Lung (tissue), 11 donors: ENCODE measurements at regions not wholly inside any gene's neighbourhood (a gene's known extent, or its start where the extent isn't known, plus 50 kb on each side); places are given as distances from the start of the nearest gene placed in this dataset.

Experiments used
- ATAC-seq: fragments of 200-7000 bp; cut with Tn5 transposase; one replicate; pipeline ENCODE4 v1.9.1; 2020; ENCODE audit warnings: moderate number of reproducible peaks; ENCODE audit not compliant: insufficient read depth, low FRiP score
- DNase-seq, 3 donors: peaks; one replicate each; pipeline ENCODE4 v3.0.0-alpha.2; 2013 to 2017
- H3K27ac ChIP-seq, 2 donors: one replicate each; pipeline ENCODE4 v1.5.1; 2013; ENCODE audit warnings: mild to moderate bottlenecking in 2 of 2, moderate library complexity in 2 of 2, control low read depth in 1 of 2, inconsistent platforms in 1 of 2, low read depth in 1 of 2, low read length in 1 of 2
- H3K27me3 ChIP-seq, 3 donors: one replicate each; pipeline ENCODE4 v1.5.1; 2013; ENCODE audit warnings: low read length in 2 of 3; ENCODE audit not compliant: control insufficient read depth in 3 of 3, insufficient read depth in 3 of 3
- H3K36me3 ChIP-seq, 4 donors: one replicate each; pipeline ENCODE4 v1.5.1; 2013; ENCODE audit warnings: low read length in 4 of 4, mild to moderate bottlenecking in 1 of 4, moderate library complexity in 1 of 4; ENCODE audit not compliant: control insufficient read depth in 4 of 4, insufficient read depth in 4 of 4
- H3K4me1 ChIP-seq, 5 donors: one replicate each; pipeline ENCODE4 v1.5.1; 2013; ENCODE audit warnings: low read length in 5 of 5, mild to moderate bottlenecking in 2 of 5, moderate library complexity in 1 of 5; ENCODE audit not compliant: control insufficient read depth in 5 of 5, insufficient read depth in 5 of 5
- H3K4me3 ChIP-seq: one replicate; pipeline ENCODE4 v1.5.1; 2013; ENCODE audit warnings: mild to moderate bottlenecking, control low read depth, moderate library complexity
- H3K9ac ChIP-seq, 2 donors: one replicate each; pipeline ENCODE4 v1.5.1; 2013; ENCODE audit warnings: low read length in 2 of 2, control low read depth in 1 of 2; ENCODE audit not compliant: insufficient read depth in 1 of 2
- H3K9me3 ChIP-seq, 4 donors: one replicate each; pipeline ENCODE4 v1.5.1; 2013; ENCODE audit warnings: low read length in 3 of 4, mild to moderate bottlenecking in 1 of 4, moderate library complexity in 1 of 4; ENCODE audit not compliant: control insufficient read depth in 4 of 4, insufficient read depth in 3 of 4
- WGBS, 2 donors: extraction: QIAGEN DNeasy Blood & Tissue Kit; methylation state at CpG; one replicate each; pipeline ENCODE4 v1.1.7; 2013; 5-methylcytosine and 5-hydroxymethylcytosine counted together
- TF ChIP-seq, protein P1 (sequence below): IDR thresholded peaks from 2 replicates; pipeline ENCODE4 v1.5.1; 2012; ENCODE audit warnings: mild to moderate bottlenecking; ENCODE audit errors: control extremely low read depth, extremely low read depth
- donor health status: control.
- donor health status: control.
- donor health status: Bipolar disorder and iron deficiency.
- donor health status: healthy.
- donor health status: DM: yes; HTN: yes; CAD: no.

GRCh38 chr13:34863360-34864135 is 78.5 kb upstream of the NBEA start:
- Histone ChIP-seq H3K4me1 (no peaks in the 10 kb centered on the region), H3K9ac (no peak overlapping the region), H3K27me3 (no peaks in the 10 kb centered on the region), H3K9me3 (no peaks in the 10 kb centered on the region), H3K36me3 (no peaks in the 10 kb centered on the region), H3K4me3 (no peak overlapping the region), H3K27ac (no peak overlapping the region)
- ATAC-seq (no peak), DNase-seq (no peak)
- WGBS, 2 donors: 73 to 78% methylated on average over 4 of the region's 4 CpGs
- TF ChIP-seq, protein P1, sequence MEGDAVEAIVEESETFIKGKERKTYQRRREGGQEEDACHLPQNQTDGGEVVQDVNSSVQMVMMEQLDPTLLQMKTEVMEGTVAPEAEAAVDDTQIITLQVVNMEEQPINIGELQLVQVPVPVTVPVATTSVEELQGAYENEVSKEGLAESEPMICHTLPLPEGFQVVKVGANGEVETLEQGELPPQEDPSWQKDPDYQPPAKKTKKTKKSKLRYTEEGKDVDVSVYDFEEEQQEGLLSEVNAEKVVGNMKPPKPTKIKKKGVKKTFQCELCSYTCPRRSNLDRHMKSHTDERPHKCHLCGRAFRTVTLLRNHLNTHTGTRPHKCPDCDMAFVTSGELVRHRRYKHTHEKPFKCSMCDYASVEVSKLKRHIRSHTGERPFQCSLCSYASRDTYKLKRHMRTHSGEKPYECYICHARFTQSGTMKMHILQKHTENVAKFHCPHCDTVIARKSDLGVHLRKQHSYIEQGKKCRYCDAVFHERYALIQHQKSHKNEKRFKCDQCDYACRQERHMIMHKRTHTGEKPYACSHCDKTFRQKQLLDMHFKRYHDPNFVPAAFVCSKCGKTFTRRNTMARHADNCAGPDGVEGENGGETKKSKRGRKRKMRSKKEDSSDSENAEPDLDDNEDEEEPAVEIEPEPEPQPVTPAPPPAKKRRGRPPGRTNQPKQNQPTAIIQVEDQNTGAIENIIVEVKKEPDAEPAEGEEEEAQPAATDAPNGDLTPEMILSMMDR: no peak

DNA sequence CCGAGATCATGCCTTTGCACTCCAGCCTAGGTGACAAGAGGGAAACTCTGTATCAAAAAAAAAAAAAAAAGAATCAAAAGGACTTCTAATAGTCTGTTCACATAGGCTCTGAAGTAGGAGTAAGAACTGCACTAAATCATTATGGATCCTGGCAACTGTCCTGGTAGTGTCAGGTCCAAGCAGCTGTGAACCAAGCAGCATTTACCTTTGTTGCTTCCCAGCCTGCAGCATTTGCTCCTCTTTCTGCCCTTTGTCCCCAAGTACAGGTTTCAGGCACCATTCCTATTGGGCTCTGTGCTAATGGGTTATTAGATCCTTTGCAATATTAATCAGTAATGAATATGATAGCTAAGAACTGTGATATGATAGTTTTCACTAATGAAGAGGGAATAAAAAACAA is 77.4 kb upstream of the NBEA start:
- no peak overlapping the region for H3K4me3 ChIP-seq
- H3K4me1 ChIP-seq: no peaks in the 10 kb centered on the region
- no peaks in the 10 kb centered on the region for H3K27me3 ChIP-seq
- no peaks in the 10 kb centered on the region for H3K9me3 ChIP-seq
- DNase-seq (no peak), ATAC-seq (no peak)
- no peaks in the 10 kb centered on the region for H3K36me3 ChIP-seq
- H3K9ac ChIP-seq: no peak overlapping the region
- TF ChIP-seq, protein P1: no peak
- 71 to 80% methylated on average over 1 of the region's 1 CpG for WGBS, 2 donors
- no peak overlapping the region for H3K27ac ChIP-seq

DNA sequence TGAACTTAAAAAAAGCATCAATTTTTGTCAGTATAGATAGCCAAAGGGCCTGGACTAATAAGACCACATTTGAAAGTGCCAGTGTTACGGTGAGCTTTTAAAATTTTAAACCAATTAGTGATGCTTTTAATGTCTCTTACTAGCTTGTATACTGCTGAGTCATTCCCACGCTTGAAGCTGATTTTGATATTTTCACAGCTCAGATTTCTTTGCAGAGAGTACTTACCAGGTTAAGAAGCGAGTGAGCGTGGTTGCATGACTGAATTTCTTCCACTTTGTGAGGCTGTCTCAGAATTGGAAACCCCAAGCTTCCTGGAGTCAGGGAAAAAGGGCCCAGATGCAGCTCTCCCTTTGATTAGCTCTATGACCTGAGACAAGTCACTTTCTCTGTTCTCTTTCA is 74.5 kb upstream of the NBEA start:
- Histone ChIP-seq H3K9ac (no peak overlapping the region), H3K27me3 (no peaks in the 10 kb centered on the region), H3K36me3 (no peaks in the 10 kb centered on the region), H3K4me3 (no peak overlapping the region), H3K4me1 (no peaks in the 10 kb centered on the region), H3K9me3 (no peaks in the 10 kb centered on the region), H3K27ac (no peak overlapping the region)
- TF ChIP-seq, protein P1: no peak
- no peak for DNase-seq
- whole genome bisulfite sequencing, 2 donors: 85 to 86% methylated on average over 4 of the region's 4 CpGs
- no peak for ATAC-seq

DNA sequence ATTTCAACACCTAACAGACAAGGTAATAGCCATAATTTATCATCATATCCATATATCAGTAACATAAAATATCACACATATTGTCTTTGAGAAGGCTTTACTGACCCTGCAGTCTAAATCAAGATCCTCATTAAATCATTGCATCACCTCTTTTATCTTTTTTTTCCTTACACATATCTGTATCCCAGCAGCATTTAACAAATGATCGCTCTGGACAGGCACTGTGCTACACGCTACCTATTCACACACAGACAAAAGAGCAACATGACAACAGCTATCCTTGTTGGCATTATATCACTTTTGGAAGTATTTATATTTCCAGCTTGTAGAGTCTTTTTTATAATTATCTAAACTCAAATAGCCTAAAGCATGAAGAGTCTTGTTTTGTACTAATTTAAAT is 73.3 kb upstream of the NBEA start:
- no peak for ATAC-seq
- 86 to 93% methylated on average over 2 of the region's 2 CpGs for WGBS, 2 donors
- no peak overlapping the region for H3K27ac ChIP-seq
- DNase-seq: no peak
- H3K9me3 ChIP-seq: no peaks in the 10 kb centered on the region
- no peak overlapping the region for H3K4me3 ChIP-seq
- no peak overlapping the region for H3K9ac ChIP-seq
- H3K36me3 ChIP-seq: no peaks in the 10 kb centered on the region
- H3K27me3 ChIP-seq: no peaks in the 10 kb centered on the region
- TF ChIP-seq, protein P1: no peak
- H3K4me1 ChIP-seq: no peaks in the 10 kb centered on the region
